ENCODE measurements at regions not wholly inside any gene's neighbourhood (a gene's known extent, or its start where the extent isn't known, plus 50 kb on each side); places are given as distances from the start of the nearest gene placed in this dataset.

GRCh38 chr4:32601848-32602247 is 1881.7 kb downstream of the PCDH7 start:
- no peak for TF ChIP-seq CTCF (IDR thresholded peaks at IDR 0.05)
- TF ChIP-seq POLR2A (IDR thresholded peaks at IDR 0.05), result no peak
